GM21367 (cell line): ENCODE measurements at regions not wholly inside any gene's neighbourhood (a gene's known extent, or its start where the extent isn't known, plus 50 kb on each side); places are given as distances from the start of the nearest gene placed in this dataset.

Source experiments
- ATAC-seq: cut with Tn5 transposase; IDR thresholded peaks from one replicate; pipeline ENCODE4 v1.9.1; 2021; ENCODE audit not compliant: unreplicated experiment

GRCh38 chr5:67536866-67537265 lies 340.3 kb upstream of the CD180 start:
- no peak for ATAC-seq

DNA sequence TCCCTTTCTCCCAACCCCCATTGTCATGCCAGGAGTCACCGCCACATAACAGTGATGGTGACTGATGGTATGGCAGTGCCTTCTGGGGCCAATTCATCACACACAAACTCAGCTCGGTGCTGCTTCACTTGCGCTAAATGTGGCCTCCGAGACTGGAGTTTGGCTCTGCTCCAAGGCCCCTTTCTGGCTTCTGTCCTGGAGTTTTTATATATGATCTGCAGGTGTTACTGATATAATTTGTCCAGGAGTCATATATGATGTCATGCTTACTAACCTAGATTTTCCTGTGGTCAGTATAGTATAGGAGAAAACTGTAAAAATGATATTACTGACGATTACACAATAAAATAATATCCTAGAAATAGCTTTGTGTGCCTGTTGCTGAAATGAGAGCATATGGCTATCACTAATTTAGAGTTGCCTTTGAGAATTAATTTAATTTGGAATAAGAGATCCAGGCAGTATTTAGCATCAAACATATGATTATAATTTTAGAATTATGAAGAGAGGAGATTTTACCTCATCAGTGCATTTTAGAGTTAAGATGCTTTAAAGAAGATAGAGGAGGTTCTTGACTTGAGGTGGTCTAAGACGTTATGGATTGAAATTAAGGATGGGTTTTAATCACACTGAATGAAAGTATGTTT lies 334.1 kb upstream of the CD180 start:
- ATAC-seq = no peak

DNA sequence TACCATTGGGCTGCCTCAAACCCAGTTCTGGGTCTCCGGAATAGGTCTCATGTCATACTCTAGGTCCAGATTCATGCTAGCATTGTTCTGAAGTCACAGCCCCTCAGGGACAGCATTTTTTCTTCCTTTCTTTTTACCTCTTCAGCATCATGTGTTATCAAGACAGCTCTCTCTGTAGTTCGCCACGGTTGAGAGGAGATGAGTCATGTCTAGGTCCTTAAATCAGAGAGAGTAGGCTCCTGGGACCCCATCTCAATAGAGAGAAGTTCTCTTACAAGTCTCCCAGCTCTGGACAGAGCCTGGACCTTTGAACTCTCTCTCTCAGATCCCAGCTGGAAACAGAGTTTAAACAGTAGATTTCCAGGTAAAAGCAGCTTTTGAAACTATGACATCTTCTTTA lies 332.4 kb upstream of the CD180 start:
- no peak for ATAC-seq

DNA sequence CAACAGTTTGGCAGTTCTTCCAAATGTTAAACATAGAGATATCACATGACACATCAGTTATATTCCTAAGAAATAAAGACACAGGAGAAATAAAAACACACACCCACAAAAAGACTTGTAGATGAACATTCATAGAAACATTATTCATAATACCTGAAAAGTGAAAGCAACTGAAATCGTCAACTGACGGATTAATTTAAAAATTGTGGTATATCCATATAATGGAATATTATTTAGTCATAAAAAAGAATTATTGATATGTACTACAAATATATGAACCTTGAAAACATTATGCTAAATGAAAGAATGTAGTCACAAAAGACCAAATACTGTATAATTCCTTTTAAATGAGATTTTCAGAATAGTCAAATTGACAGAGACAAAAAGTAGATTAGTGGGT lies 330.2 kb upstream of the CD180 start:
- ATAC-seq = no peak

DNA sequence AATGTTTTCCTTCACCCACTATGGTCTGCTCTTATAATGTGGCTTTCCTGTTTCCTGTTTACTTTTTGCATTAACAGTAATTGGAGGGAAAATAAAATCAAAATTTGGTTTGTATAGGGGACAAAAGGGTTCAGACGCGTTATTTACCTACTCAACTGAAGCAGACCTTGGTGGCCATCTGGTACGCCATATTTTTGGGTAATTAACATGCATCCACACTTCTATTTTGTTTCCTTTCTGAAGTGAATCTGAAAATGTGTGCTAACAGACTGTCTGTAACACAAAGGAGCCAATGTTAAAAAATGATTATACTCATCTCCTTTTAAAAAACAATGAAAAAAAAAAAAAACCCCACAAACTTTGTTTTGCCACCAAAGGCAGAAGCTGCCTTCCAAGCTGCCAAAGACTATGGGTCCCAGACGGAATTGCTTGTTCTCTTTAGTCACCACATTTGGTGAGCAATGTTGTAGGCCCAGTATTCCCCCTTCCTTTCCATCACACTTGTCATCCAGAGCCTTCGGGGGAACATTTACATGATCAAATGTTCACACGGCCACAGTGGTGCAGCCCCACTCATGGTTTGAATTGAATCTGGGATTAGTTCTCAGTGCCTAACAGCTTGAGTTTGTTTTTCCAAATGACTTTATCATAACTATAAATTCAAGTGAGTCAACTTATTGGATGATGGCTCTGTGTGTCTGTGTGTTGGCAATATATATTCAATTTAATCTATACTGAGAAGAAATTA lies 323.7 kb upstream of the CD180 start:
- ATAC-seq = no peak

GRCh38 chr5:67518227-67518626 lies 321.6 kb upstream of the CD180 start:
- ATAC-seq = no peak

GRCh38 chr5:67516948-67517565 lies 320.5 kb upstream of the CD180 start:
- ATAC-seq = no peak

GRCh38 chr5:67515762-67516161 lies 319.2 kb upstream of the CD180 start:
- no peak for ATAC-seq

- ATAC-seq = no peak
These were observed 318.6 kb upstream of the CD180 start for GRCh38 chr5:67515020-67515689.

GRCh38 chr5:67512758-67513157 lies 316.2 kb upstream of the CD180 start:
- no peak for ATAC-seq

- ATAC-seq = no peak
These were observed 315.3 kb upstream of the CD180 start for GRCh38 chr5:67511911-67512310.

GRCh38 chr5:67510204-67510603 lies 313.6 kb upstream of the CD180 start:
- ATAC-seq = no peak

DNA sequence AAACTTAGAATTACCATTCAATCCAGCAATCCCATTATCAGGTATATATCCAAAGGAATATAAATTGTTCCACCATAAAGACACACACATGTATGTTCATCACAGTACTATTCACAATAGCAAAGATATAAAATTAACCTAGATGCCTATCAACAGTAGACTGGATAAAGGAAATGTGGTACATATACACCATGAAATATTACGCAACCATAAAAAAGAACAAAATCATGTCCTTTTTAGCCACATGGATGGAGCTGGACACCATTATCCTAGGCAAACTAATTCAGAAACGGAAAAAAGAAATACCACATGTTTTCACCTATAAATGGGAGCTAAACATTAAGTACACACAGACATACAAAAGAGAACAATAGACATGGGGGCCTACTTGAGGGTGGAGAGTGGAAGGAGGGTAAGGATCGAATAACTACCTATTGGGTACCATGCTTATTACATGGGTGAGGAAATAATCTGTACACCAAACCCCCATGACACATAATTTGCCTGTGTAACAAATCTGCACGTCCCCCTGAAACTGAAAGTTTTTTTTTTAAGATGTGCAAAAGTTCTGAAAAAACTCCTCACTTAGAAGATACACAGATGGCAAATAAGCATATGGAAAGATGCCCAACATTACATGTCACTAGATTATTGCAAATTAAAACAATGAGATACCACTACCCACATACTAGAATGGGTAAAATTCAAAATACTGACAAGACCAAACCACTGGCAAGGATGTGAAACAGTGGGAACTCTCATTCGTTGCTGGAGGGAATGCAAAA lies 313.0 kb upstream of the CD180 start:
- no peak for ATAC-seq

DNA sequence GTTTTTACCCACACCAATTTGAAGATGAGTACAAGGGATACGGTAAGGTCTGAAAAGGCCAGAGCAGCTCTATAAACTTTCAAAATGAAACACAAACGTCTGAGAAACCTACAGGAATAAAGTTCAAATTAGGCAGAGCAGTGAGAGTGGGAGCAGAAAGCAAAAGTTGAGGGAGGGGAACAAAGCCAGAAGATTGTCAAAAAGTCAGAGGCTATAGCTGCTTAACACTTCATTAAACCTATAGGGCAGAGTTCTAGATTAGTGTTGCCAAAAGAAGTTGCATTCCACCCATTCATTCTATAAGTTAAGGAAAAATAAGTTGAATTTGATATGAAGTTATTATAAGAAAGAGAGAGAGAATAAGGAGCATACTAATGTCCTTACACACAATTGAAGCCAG lies 309.6 kb upstream of the CD180 start:
- ATAC-seq = no peak

DNA sequence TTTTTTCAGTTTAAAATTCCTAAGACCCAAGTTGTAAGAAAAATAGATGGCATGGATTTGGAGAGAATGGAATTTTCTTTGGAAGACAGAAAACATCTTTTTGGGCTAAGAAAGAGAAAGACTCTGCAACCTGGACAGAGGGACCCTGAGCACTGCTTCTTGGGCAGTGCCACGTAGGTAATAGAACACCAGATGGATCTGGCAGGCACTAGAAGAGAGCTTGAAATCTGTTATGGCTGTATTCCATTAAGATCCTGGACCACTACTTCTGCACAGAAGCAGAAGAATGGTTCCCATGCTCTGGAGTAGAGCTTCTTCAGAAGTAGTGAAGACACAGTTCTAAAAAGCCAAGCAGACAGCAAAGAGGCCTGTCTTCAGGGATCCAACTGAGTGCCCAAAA lies 306.4 kb upstream of the CD180 start:
- ATAC-seq = no peak

DNA sequence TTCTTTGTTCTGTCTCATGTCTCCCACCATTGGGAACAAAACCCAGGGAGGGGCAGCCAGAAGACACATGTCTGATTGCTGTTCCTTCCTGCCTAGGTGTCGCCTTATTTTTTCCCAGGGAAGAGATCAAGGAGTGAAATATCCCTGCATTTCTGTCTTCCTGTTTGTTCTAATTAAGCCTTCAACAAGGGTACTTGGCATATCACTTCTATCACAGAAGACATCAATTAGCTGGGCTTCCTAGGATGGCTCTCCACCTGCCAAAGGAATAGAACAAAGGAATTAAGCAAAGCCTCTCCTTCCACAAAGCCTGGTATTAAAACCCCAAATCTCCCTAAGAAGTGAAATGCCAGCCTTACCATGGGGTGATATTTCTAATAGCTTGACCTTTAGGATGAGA lies 299.5 kb upstream of the CD180 start:
- ATAC-seq = no peak

- ATAC-seq = no peak
These were observed 298.5 kb upstream of the CD180 start for GRCh38 chr5:67495072-67495471.

GRCh38 chr5:67494186-67494855 lies 297.7 kb upstream of the CD180 start:
- no peak for ATAC-seq

GRCh38 chr5:67493676-67494075 lies 297.1 kb upstream of the CD180 start:
- no peak for ATAC-seq

DNA sequence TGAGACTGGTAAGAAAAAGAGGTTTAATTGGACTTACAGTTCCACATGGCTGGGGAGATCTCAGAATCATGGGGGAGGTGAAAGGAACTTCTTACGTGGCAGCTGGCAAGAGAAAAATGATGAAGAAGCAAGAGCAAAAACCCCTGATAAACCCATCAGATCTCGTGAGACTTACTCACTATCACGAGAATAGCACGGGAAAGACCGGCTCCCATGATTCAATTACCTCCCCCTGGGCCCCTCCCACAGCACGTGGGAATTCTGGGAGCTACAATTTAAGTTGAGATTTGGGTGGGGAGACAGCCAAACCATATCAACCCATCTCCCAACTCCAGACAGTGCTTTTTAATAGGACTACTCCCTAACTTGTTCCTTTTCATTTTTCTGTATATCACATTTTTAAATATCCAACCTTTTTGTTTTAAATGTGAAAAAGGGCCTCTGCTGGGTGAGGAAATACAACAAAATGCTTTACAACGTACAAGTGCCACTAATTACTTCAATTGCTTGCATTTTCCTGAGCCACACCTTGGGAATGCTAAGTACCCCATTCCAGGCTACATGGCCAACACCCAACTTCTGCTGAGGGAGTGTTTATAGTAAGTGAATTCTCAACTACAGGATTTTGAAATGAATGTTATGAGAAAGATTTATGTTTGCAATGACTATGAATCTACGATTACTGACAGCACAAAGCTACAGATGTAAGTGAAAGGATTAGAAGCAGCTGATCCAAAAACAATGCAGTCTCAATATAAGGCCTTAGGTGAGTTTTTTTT lies 294.1 kb upstream of the CD180 start:
- ATAC-seq = no peak
